CD4-positive, alpha-beta memory T cell (primary cell): ENCODE measurements at regions not wholly inside any gene's neighbourhood (a gene's known extent, or its start where the extent isn't known, plus 50 kb on each side); places are given as distances from the start of the nearest gene placed in this dataset.
A peak's percentile ranks its signal among the peaks of the same experiment; 100 is the strongest.
"Not testable (repeated sequence)": the region's sequence is repeated elsewhere in the genome, so short reads cannot be mapped to it uniquely, and the experiment has no call there.

Experiments
- CTCF ChIA-PET: fragments of 350-600 bp; sonication (Branson Sonifier 250); formaldehyde crosslinking; loops from one replicate; lab custom pipeline; 2021; ENCODE audit warnings: inconsistent platforms; ENCODE audit not compliant: partially characterized antibody; lab: Charles Lee
- POLR2A ChIA-PET: fragments of 350-600 bp; sonication (Branson Sonifier 250); formaldehyde crosslinking; loops from one replicate; lab custom pipeline; 2021; ENCODE audit not compliant: partially characterized antibody; lab: Charles Lee
- DNase-seq, 5 donors: peaks; one replicate each; pipeline versions ENCODE4 v3.0.0 to v3.0.0-alpha.2; 2020 to 2022; ENCODE audit warnings: mixed read lengths in 1 of 5
- H3K27ac ChIP-seq: one replicate; pipeline ENCODE4 v1.7.0; 2013; ENCODE audit warnings: low read depth, low read length
- H3K27me3 ChIP-seq: 2 replicates; pipeline ENCODE4 v1.7.0; 2013; ENCODE audit warnings: mild to moderate bottlenecking, low read length, moderate library complexity; ENCODE audit not compliant: insufficient read depth
- H3K36me3 ChIP-seq: 2 replicates; pipeline ENCODE4 v1.7.0; 2013; ENCODE audit warnings: mild to moderate bottlenecking, low read length, moderate library complexity; ENCODE audit not compliant: insufficient read depth
- H3K4me1 ChIP-seq: 2 replicates; pipeline ENCODE4 v1.7.0; 2013; ENCODE audit warnings: mild to moderate bottlenecking, low read length, moderate library complexity; ENCODE audit not compliant: insufficient read depth
- H3K4me3 ChIP-seq, 2 donors: one replicate each; pipeline ENCODE4 v1.7.0; 2013; ENCODE audit warnings: low read length in 2 of 2, mild to moderate bottlenecking in 1 of 2
- H3K9me3 ChIP-seq, 2 donors: one replicate each; pipeline ENCODE4 v1.7.0; 2013; ENCODE audit warnings: low read length in 2 of 2, control low read depth in 1 of 2; ENCODE audit not compliant: control insufficient read depth in 1 of 2
- H3K27ac Mint-ChIP-seq, 7 donors: one replicate each; pipeline ENCODE4 v1.8.0; 2020 to 2021; ENCODE audit warnings: mixed read lengths in 7 of 7, mild to moderate bottlenecking in 6 of 7, inconsistent platforms in 3 of 7, moderate library complexity in 3 of 7
- H3K27me3 Mint-ChIP-seq, 2 donors: one replicate each; pipeline ENCODE4 v1.8.0; 2020 to 2021; ENCODE audit warnings: mixed read lengths in 2 of 2
- H3K36me3 Mint-ChIP-seq, 2 donors: one replicate each; pipeline ENCODE4 v1.8.0; 2020 to 2021; ENCODE audit warnings: mixed read lengths in 2 of 2, inconsistent platforms in 1 of 2, mild to moderate bottlenecking in 1 of 2
- H3K4me1 Mint-ChIP-seq, 4 donors: one replicate each; pipeline ENCODE4 v1.8.0; 2020 to 2021; ENCODE audit warnings: mixed read lengths in 4 of 4, mild to moderate bottlenecking in 1 of 4
- H3K4me3 Mint-ChIP-seq, 8 donors: one replicate each; pipeline ENCODE4 v1.8.0; 2020 to 2021; ENCODE audit warnings: mixed read lengths in 8 of 8, mild to moderate bottlenecking in 7 of 8, moderate library complexity in 6 of 8, inconsistent platforms in 3 of 8
- H3K9me3 Mint-ChIP-seq, 8 donors: one replicate each; pipeline ENCODE4 v1.8.0; 2020 to 2021; ENCODE audit warnings: mixed read lengths in 8 of 8, mild to moderate bottlenecking in 5 of 8, inconsistent platforms in 3 of 8, moderate library complexity in 1 of 8
- intact Hi-C: fragments of 100-400 bp; cut with micrococcal nuclease; formaldehyde crosslinking; loops from one replicate; pipeline ENCODE4 v1.15.1; 2023

DNA sequence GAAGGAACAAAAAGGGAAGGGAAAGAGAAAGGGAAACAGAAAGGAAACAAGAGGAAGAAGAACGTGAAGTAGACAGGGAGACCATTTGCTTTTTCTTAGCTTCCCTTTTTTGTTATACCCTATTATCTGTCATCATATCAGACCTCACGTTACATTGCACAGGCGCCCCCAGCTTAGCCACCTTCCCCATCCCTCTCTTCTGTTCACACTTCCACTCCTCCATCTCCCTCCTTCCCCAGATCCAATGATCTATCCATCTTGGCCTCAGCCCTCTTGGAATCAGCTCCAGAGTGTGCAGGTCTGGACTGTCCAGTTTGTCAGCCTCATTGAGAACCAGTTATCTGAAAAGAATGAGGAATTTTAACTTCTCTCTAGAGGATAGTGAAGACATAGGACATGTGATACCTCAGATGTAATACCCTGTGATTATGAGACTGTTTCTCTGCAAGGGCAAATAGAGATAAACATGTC, 101.1 kb upstream of the ERRFI1 start:
- Histone ChIP-seq H3K9me3 (no peaks in the 10 kb centered on the region), H3K4me1 (no peaks in the 10 kb centered on the region), H3K27ac (no peak overlapping the region), H3K36me3 (no peaks in the 10 kb centered on the region), H3K4me3 (no peak overlapping the region), H3K27me3 (no peaks in the 10 kb centered on the region)
- intact Hi-C loops, result no loop called here
- Mint-ChIP-seq H3K4me3 (no peak overlapping the region), H3K36me3 (no peaks in the 10 kb centered on the region), H3K9me3 (peaks cover 0 to 12% (median 3%) of the 10 kb centered on the region in 8 donors), H3K27ac (peak overlapping the region in 2 of 7 donors; percentile 19 to 38), H3K27me3 (peaks cover 0 to 1% of the 10 kb centered on the region in 2 donors), H3K4me1 (peaks cover 0 to 3% (median 1%) of the 10 kb centered on the region in 4 donors)
- CTCF ChIA-PET, result interaction anchor here (0.6 to 1.2 kb wide), 3 partner anchors 14 to 120 kb away, joined by 3 to 5 read pairs (median 4); no protein-coding TSS in a partner anchor
- DNase-seq, result no peak
- POLR2A ChIA-PET, result no interaction called here

DNA sequence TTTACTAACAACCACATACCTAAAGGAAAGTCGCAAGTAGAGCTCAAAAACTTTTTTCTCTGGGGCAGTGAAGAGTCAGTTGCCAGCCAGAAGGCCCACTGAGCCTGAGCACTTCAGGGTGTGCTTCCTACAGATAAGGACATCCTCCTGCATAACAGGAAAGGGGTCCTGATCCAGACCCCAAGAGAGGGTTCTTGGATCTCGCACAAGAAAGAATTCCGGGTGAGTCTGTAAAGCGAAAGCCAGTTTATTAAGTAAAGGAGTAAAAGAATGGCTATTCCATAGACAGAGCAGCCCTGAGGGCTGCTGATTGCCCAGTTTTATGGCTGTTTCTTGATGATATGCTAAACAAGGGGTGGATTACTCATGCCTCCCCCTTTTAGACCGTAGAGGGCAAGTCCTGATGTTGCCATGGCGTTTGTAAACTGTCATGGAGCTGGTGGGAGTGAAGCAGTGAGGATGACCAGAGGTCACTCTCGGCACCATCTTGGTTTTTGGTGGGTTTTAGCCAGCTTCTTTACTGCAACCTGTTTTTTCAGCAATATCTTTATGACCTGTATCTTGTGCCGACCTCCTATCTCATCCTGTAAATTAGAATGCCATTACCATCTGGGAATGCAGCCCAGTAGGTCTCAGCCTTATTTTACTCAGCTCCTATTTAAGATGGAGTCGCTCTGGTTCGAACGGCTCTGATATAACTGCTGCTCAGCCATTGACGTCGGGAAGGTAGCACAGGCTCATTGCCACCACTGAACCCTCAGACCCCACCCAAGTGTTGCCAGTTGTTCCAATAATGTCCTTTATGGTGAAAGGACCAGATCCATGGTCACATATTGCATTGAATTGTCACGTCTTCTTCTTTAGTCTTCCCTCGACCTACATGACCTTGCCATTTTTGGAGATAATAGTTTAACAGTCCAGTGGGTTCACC, 96.6 kb upstream of the ERRFI1 start:
- no peaks in the 10 kb centered on the region for H3K4me1 ChIP-seq
- no peak overlapping the region for H3K27ac ChIP-seq
- Mint-ChIP-seq H3K9me3 (peaks cover 0 to 12% (median 3%) of the 10 kb centered on the region in 8 donors), H3K27ac (peak overlapping the region in 1 of 7 donors; percentile 19), H3K27me3 (peaks cover 0 to 5% of the 10 kb centered on the region in 2 donors), H3K4me3 (no peak overlapping the region), H3K4me1 (peaks cover 8 to 19% (median 10%) of the 10 kb centered on the region in 4 donors), H3K36me3 (no peaks in the 10 kb centered on the region)
- H3K27me3 ChIP-seq, result no peaks in the 10 kb centered on the region
- no peak for DNase-seq
- ChIA-PET POLR2A (no interaction called here), CTCF (no interaction called here)
- intact Hi-C loops, result no loop called here
- H3K9me3 ChIP-seq, result no peaks in the 10 kb centered on the region
- H3K36me3 ChIP-seq, result no peaks in the 10 kb centered on the region
- no peak overlapping the region for H3K4me3 ChIP-seq

- Mint-ChIP-seq H3K36me3 (no peaks in the 10 kb centered on the region), H3K4me3 (no peak overlapping the region), H3K4me1 (peaks cover 8 to 19% (median 10%) of the 10 kb centered on the region in 4 donors), H3K27ac (no peak overlapping the region), H3K9me3 (peaks cover 0 to 12% (median 3%) of the 10 kb centered on the region in 8 donors), H3K27me3 (peaks cover 0 to 5% of the 10 kb centered on the region in 2 donors)
- ChIA-PET CTCF (no interaction called here), POLR2A (no interaction called here)
- H3K27me3 ChIP-seq, result no peaks in the 10 kb centered on the region
- DNase-seq, result no peak
- intact Hi-C loops, result no loop called here
- H3K4me3 ChIP-seq, result no peak overlapping the region
- no peaks in the 10 kb centered on the region for H3K36me3 ChIP-seq
- no peaks in the 10 kb centered on the region for H3K4me1 ChIP-seq
- H3K27ac ChIP-seq, result no peak overlapping the region
- no peaks in the 10 kb centered on the region for H3K9me3 ChIP-seq
Measured at GRCh38 chr1:8122160-8122476, 96.0 kb upstream of the ERRFI1 start.

DNA sequence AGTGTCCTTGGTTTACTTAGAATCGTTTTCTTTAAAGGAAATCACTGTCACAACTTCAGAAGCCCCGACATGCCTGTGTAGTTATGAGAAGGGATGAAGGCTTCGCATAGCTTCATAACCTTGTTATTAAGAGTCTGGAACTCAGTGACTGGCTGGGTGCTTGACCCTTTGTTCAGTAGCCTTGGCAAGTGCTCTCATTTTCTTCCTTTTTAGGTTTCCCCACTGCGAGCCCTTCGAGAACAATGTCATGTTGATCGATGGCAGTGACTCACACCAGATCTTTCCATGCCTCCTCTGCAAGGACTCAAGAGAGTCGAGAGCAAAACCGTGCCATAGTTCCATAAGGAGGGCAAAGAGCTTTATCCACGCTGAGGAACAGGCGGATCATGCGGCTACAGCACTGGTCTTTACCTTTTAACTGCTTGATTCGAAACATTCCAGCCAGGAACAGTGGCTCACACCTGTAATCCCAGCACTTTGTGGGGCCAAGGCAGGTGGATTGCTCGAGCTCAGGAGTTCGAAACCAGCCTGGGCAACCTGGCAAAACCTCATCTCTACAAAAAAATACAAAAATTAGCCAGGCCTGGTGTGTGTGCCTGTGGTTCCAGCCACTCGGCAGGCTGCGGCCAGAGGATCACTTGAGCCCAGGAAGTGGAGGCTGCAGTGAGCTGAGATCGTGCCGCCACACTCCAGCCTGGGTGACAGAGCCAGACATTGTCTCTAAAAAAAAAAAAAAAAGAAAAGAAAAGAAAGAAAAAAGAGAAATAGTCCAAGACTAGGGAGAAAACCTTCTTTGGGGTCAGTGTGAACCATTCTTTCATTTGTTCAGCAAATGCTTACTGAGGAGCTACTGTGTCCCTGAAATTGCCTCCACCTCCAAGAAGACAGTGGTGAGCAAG, 95.4 kb upstream of the ERRFI1 start:
- Histone ChIP-seq H3K4me1 (no peaks in the 10 kb centered on the region), H3K27ac (no peak overlapping the region), H3K9me3 (no peaks in the 10 kb centered on the region), H3K27me3 (no peaks in the 10 kb centered on the region), H3K4me3 (no peak overlapping the region), H3K36me3 (no peaks in the 10 kb centered on the region)
- Mint-ChIP-seq H3K27ac (peak overlapping the region in 4 of 7 donors; percentile 10 to 43 (median 22)), H3K4me1 (peaks cover 8 to 19% (median 10%) of the 10 kb centered on the region in 4 donors), H3K36me3 (no peaks in the 10 kb centered on the region), H3K4me3 (peak overlapping the region in 4 of 8 donors; percentile 37 to 68 (median 58)), H3K27me3 (peaks cover 0 to 5% of the 10 kb centered on the region in 2 donors), H3K9me3 (peaks cover 0 to 12% (median 3%) of the 10 kb centered on the region in 8 donors)
- ChIA-PET POLR2A (no interaction called here), CTCF (interaction anchor here (0.6 kb wide), 1 partner anchor 1412 kb away, joined by 5 read pairs; no protein-coding TSS in a partner anchor)
- intact Hi-C loops, result no loop called here
- DNase-seq, result no peak

DNA sequence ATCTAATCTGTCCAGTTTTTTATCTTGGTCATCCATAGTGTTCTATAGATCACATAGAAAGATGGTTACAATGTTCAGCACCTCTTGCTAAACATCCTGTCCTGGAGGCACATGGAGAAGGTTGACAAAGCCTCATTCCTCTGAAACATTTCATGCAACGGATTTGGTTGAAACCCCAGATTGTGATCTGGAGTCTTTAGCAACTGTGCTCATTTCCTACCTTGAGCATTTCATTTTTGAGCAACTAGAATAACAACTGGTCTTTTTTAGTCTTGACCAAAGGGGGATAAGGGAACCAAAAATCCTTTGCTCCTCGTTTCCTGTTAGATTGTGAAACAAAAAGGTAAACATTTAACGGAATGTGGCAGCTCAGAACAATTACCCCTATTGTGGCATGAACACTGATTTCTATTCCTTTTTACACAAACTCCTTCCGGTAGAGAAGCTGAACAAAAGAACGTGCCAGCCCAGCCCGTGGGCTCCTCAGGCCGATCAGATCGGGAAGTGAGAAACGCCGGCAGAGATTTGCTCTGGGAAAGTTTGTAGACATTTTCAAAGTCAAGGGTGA, 94.7 kb upstream of the ERRFI1 start:
- Histone ChIP-seq H3K27ac (no peak overlapping the region), H3K4me3 (no peak overlapping the region), H3K9me3 (no peaks in the 10 kb centered on the region), H3K27me3 (no peaks in the 10 kb centered on the region), H3K36me3 (no peaks in the 10 kb centered on the region), H3K4me1 (no peaks in the 10 kb centered on the region)
- H3K36me3 Mint-ChIP-seq, result no peaks in the 10 kb centered on the region
- H3K4me1 Mint-ChIP-seq, result peaks cover 8 to 19% (median 10%) of the 10 kb centered on the region in 4 donors
- ChIA-PET CTCF (interaction anchor here (0.6 kb wide), 1 partner anchor 1413 kb away, joined by 5 read pairs; no protein-coding TSS in a partner anchor), POLR2A (no interaction called here)
- intact Hi-C loops, result no loop called here
- peak overlapping the region in 3 of 7 donors; percentile 10 to 43 (median 25) for H3K27ac Mint-ChIP-seq
- peaks cover 0 to 5% of the 10 kb centered on the region in 2 donors for H3K27me3 Mint-ChIP-seq
- peak overlapping the region in 5 of 8 donors; percentile 37 to 68 (median 57) for H3K4me3 Mint-ChIP-seq
- no peak for DNase-seq
- H3K9me3 Mint-ChIP-seq, result peaks cover 0 to 12% (median 3%) of the 10 kb centered on the region in 8 donors

DNA sequence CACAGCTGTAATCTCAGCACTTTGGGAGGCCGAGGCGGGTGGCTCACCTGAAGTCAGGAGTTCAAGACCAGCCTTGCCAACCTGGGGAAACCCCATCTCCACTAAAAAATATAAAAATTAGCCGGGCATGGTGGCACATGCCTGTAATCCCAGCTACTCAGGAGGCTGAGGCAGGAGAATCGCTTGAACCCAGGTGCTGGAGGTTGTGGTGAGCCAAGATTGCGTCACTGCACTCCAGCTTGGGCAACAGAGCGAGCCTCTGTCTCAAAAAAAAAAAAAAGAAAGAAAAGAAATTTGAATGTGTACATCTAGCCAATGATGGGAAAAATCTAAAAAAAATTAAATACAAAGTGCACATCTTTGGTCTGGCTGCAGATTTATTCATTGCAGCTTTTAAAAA, 92.6 kb upstream of the ERRFI1 start:
- H3K9me3 ChIP-seq, H3K27ac ChIP-seq, POLR2A ChIA-PET, H3K27ac Mint-ChIP-seq, intact Hi-C loops, H3K27me3 ChIP-seq, DNase-seq, H3K4me3 Mint-ChIP-seq, H3K4me1 ChIP-seq, H3K27me3 Mint-ChIP-seq, H3K36me3 ChIP-seq, H3K9me3 Mint-ChIP-seq, CTCF ChIA-PET, H3K4me3 ChIP-seq, H3K36me3 Mint-ChIP-seq: not testable (repeated sequence)
- H3K4me1 Mint-ChIP-seq, result peaks cover 11 to 23% (median 13%) of the 10 kb centered on the region in 4 donors
